Stimulated activated CD4-positive, alpha-beta T cell treated with anti-CD3 and anti-CD28 coated beads, Interleukin-2, amount 100 ng/mL, for 24 hours (primary cell): ENCODE measurements at regions not wholly inside any gene's neighbourhood (a gene's known extent, or its start where the extent isn't known, plus 50 kb on each side); places are given as distances from the start of the nearest gene placed in this dataset.

Experiments
- DNase-seq, 2 donors: peaks; one replicate each; pipeline ENCODE4 v3.0.0-alpha.2; 2020

- DNase-seq = no peak
These were observed 92.3 kb downstream of the BOD1 start for GRCh38 chr5:173524136-173524535.

GRCh38 chr5:173523388-173523787 lies 93.1 kb downstream of the BOD1 start:
- DNase-seq = no peak

- DNase-seq = no peak
These were observed 93.9 kb downstream of the BOD1 start for GRCh38 chr5:173522518-173522917.

- DNase-seq = no peak
These were observed 97.6 kb downstream of the BOD1 start for GRCh38 chr5:173518856-173519255.

- no peak for DNase-seq
These were observed 98.8 kb downstream of the BOD1 start for GRCh38 chr5:173517648-173518047.

GRCh38 chr5:173515526-173515925 lies 100.9 kb downstream of the BOD1 start:
- DNase-seq = no peak

GRCh38 chr5:173514661-173515060 lies 101.8 kb downstream of the BOD1 start:
- no peak for DNase-seq

GRCh38 chr5:173513521-173513991 lies 102.9 kb downstream of the BOD1 start:
- DNase-seq = no peak

GRCh38 chr5:173512637-173513435 lies 103.6 kb downstream of the BOD1 start:
- no peak for DNase-seq

GRCh38 chr5:173509060-173509459 lies 107.4 kb downstream of the BOD1 start:
- DNase-seq = no peak

GRCh38 chr5:173507171-173507570 lies 109.3 kb downstream of the BOD1 start:
- DNase-seq = no peak

GRCh38 chr5:173505634-173506033 lies 110.8 kb downstream of the BOD1 start:
- DNase-seq = no peak

GRCh38 chr5:173501922-173502321 lies 114.5 kb downstream of the BOD1 start:
- DNase-seq = no peak

- DNase-seq = no peak
These were observed 115.2 kb downstream of the BOD1 start for GRCh38 chr5:173501271-173501670.

- no peak for DNase-seq
These were observed 116.3 kb downstream of the BOD1 start for GRCh38 chr5:173500213-173500560.

GRCh38 chr5:173499471-173500212 lies 116.8 kb downstream of the BOD1 start:
- DNase-seq = no peak

GRCh38 chr5:173498739-173499470 lies 117.5 kb downstream of the BOD1 start:
- no peak for DNase-seq

GRCh38 chr5:173498286-173498685 lies 118.2 kb downstream of the BOD1 start:
- DNase-seq = no peak

- DNase-seq = no peak
These were observed 118.8 kb downstream of the BOD1 start for GRCh38 chr5:173497685-173498084.

- DNase-seq = no peak
These were observed 119.6 kb downstream of the BOD1 start for GRCh38 chr5:173496883-173497255.

GRCh38 chr5:173496129-173496882 lies 120.1 kb downstream of the BOD1 start:
- no peak for DNase-seq

GRCh38 chr5:173495225-173495904 lies 121.1 kb downstream of the BOD1 start:
- no peak for DNase-seq
